SK-N-SH treated with all-trans-retinoic acid at 6 μM for 48 hours (cell line): ENCODE measurements at regions not wholly inside any gene's neighbourhood (a gene's known extent, or its start where the extent isn't known, plus 50 kb on each side); places are given as distances from the start of the nearest gene placed in this dataset.

ENCODE experiments used
- ATAC-seq: fragments of 200-7000 bp; cut with Tn5 transposase; 3 replicates; pipeline ENCODE4 v1.9.1; 2020; ENCODE audit warnings: mild to moderate bottlenecking, moderate library complexity
- ARNTL ChIP-seq: fragments of 450-650 bp; formaldehyde crosslinking; IDR thresholded peaks from 2 replicates; pipeline ENCODE4 v1.5.0; 2020; ENCODE audit warnings: low read depth, mild to moderate bottlenecking, moderate library complexity, borderline replicate concordance
- BACH2 ChIP-seq: fragments of 250-450 bp; sonication (Bioruptor Pico); IDR thresholded peaks from 2 replicates; pipeline ENCODE4 v1.9.0; 2021; ENCODE audit warnings: mild to moderate bottlenecking, borderline replicate concordance
- CREB5 ChIP-seq: fragments of 250-450 bp; sonication (Bioruptor Pico); IDR thresholded peaks from 2 replicates; pipeline ENCODE4 v1.5.1; 2020; ENCODE audit warnings: low read depth, mild to moderate bottlenecking, moderate library complexity
- CSDC2 ChIP-seq: fragments of 250-450 bp; sonication (Bioruptor Pico); IDR thresholded peaks from 2 replicates; pipeline ENCODE4 v1.5.0; 2020; ENCODE audit warnings: mild to moderate bottlenecking, moderate library complexity
- CSRNP3 ChIP-seq: fragments of 250-450 bp; sonication (Bioruptor Pico); IDR thresholded peaks from 2 replicates; pipeline ENCODE4 v1.5.1; 2021; ENCODE audit warnings: mild to moderate bottlenecking, moderate library complexity
- ISL1 ChIP-seq: fragments of 250-450 bp; sonication (Bioruptor Pico); IDR thresholded peaks from 2 replicates; pipeline ENCODE4 v2.1.2; 2022; ENCODE audit warnings: mild to moderate bottlenecking, moderate library complexity
- OSR1 ChIP-seq: fragments of 250-450 bp; sonication (Bioruptor Pico); IDR thresholded peaks from 2 replicates; pipeline ENCODE4 v1.8.0; 2022; ENCODE audit warnings: moderate library complexity, mild to moderate bottlenecking, inconsistent platforms
- PATZ1 ChIP-seq: fragments of 250-450 bp; sonication (Bioruptor Pico); IDR thresholded peaks from 2 replicates; pipeline ENCODE4 v1.8.0; 2020; ENCODE audit warnings: mild to moderate bottlenecking, moderate library complexity, borderline replicate concordance
- POU6F1 ChIP-seq: fragments of 250-450 bp; sonication (Bioruptor Pico); IDR thresholded peaks from 2 replicates; pipeline ENCODE4 v1.8.0; 2021; ENCODE audit warnings: low read depth, mild to moderate bottlenecking, moderate library complexity, borderline replicate concordance
- PPARA ChIP-seq: fragments of 250-450 bp; sonication (Bioruptor Pico); IDR thresholded peaks from 2 replicates; pipeline ENCODE4 v1.5.0; 2020; ENCODE audit warnings: mild to moderate bottlenecking, borderline replicate concordance
- RARB ChIP-seq: fragments of 250-450 bp; sonication (Bioruptor Pico); IDR thresholded peaks from 2 replicates; pipeline ENCODE4 v1.8.0; 2021; ENCODE audit warnings: mild to moderate bottlenecking, moderate library complexity
- SNAI2 ChIP-seq: fragments of 250-450 bp; sonication (Bioruptor Pico); IDR thresholded peaks from 2 replicates; pipeline ENCODE4 v1.5.0; 2020; ENCODE audit warnings: mild to moderate bottlenecking, moderate library complexity
- TCF4 ChIP-seq: fragments of 250-450 bp; sonication (Bioruptor Pico); IDR thresholded peaks from 2 replicates; pipeline ENCODE4 v1.8.0; 2021; ENCODE audit warnings: mild to moderate bottlenecking, moderate library complexity, borderline replicate concordance
- TOX ChIP-seq: fragments of 250-450 bp; sonication (Bioruptor Pico); IDR thresholded peaks from 2 replicates; pipeline ENCODE4 v1.8.0; 2021; ENCODE audit warnings: mild to moderate bottlenecking, moderate library complexity, borderline replicate concordance
- TSHZ2 ChIP-seq: fragments of 250-450 bp; sonication (Bioruptor Pico); IDR thresholded peaks from 2 replicates; pipeline ENCODE4 v1.5.0; 2020; ENCODE audit warnings: mild to moderate bottlenecking, moderate library complexity
- ZC3H10 ChIP-seq: fragments of 250-450 bp; sonication (Bioruptor Pico); IDR thresholded peaks from 2 replicates; pipeline ENCODE4 v1.5.1; 2021; ENCODE audit warnings: mild to moderate bottlenecking, moderate library complexity
- ZFP3 ChIP-seq: fragments of 250-450 bp; sonication (Bioruptor Pico); IDR thresholded peaks from 2 replicates; pipeline ENCODE4 v1.5.0; 2020; ENCODE audit warnings: mild to moderate bottlenecking, moderate library complexity
- ZNF565 ChIP-seq: fragments of 450-650 bp; formaldehyde crosslinking; conservative IDR thresholded peaks from 2 replicates; pipeline ENCODE4 v1.5.0; 2020; ENCODE audit warnings: low read depth, mild to moderate bottlenecking, moderate library complexity
- ZNF70 ChIP-seq: fragments of 450-650 bp; formaldehyde crosslinking; IDR thresholded peaks from 2 replicates; pipeline ENCODE4 v1.5.0; 2020; ENCODE audit warnings: mild to moderate bottlenecking, moderate library complexity
- ZNF8 ChIP-seq: fragments of 450-650 bp; formaldehyde crosslinking; IDR thresholded peaks from 2 replicates; pipeline ENCODE4 v1.5.0; 2020; ENCODE audit warnings: mild to moderate bottlenecking, moderate library complexity

- TF ChIP-seq PPARA (CRISPR knock-in tag) (no peak), POU6F1 (no peak), CSRNP3 (no peak)
- no peak for ATAC-seq
Measured at GRCh38 chr5:129387944-129388343, 72.2 kb upstream of the ADAMTS19 start.

- no peak for ATAC-seq
- TF ChIP-seq ZC3H10 (CRISPR knock-in tag) = no peak
- no peak for TF ChIP-seq BACH2
- TF ChIP-seq OSR1 (CRISPR knock-in tag) = no peak
- TF ChIP-seq CSDC2 (CRISPR knock-in tag) = no peak
- no peak for TF ChIP-seq ZNF8 (CRISPR knock-in tag)
- TF ChIP-seq ISL1 (CRISPR knock-in tag) = no peak
- no peak for TF ChIP-seq ARNTL
- no peak for TF ChIP-seq TSHZ2 (CRISPR knock-in tag)
- no peak for TF ChIP-seq ZFP3 (CRISPR knock-in tag)
- no peak for TF ChIP-seq TOX (CRISPR knock-in tag)
- no peak for TF ChIP-seq POU6F1
- TF ChIP-seq ZNF70 (CRISPR knock-in tag) = no peak
Measured at GRCh38 chr5:129392681-129393080, 67.4 kb upstream of the ADAMTS19 start.

- no peak for ATAC-seq
- no peak for TF ChIP-seq SNAI2
- TF ChIP-seq CSDC2 (CRISPR knock-in tag) = no peak
- no peak for TF ChIP-seq POU6F1
- TF ChIP-seq PPARA (CRISPR knock-in tag) = no peak
- TF ChIP-seq ZNF565 (CRISPR knock-in tag) = no peak
- no peak for TF ChIP-seq ZC3H10 (CRISPR knock-in tag)
- no peak for TF ChIP-seq PATZ1 (CRISPR knock-in tag)
- TF ChIP-seq CREB5 (CRISPR knock-in tag) = no peak
- TF ChIP-seq TCF4 (CRISPR knock-in tag) = no peak
- TF ChIP-seq RARB = no peak
- no peak for TF ChIP-seq TOX (CRISPR knock-in tag)
- TF ChIP-seq OSR1 (CRISPR knock-in tag) = no peak
- TF ChIP-seq ARNTL = no peak
Measured at GRCh38 chr5:129395247-129395646, 64.9 kb upstream of the ADAMTS19 start.
